CD4-positive, alpha-beta T cell treated with Interferon alpha-2 for 1 hour (primary cell): ENCODE measurements at regions not wholly inside any gene's neighbourhood (a gene's known extent, or its start where the extent isn't known, plus 50 kb on each side); places are given as distances from the start of the nearest gene placed in this dataset.
"Not testable (repeated sequence)": the region's sequence is repeated elsewhere in the genome, so short reads cannot be mapped to it uniquely, and the experiment has no call there.

Experiments used
- DNase-seq, 2 donors: peaks; one replicate each; pipeline ENCODE4 v3.0.0-alpha.2; 2020 to 2022

- no peak for DNase-seq
Measured at GRCh38 chrX:8105531-8105930, 65.5 kb downstream of the VCX2 start.

DNA sequence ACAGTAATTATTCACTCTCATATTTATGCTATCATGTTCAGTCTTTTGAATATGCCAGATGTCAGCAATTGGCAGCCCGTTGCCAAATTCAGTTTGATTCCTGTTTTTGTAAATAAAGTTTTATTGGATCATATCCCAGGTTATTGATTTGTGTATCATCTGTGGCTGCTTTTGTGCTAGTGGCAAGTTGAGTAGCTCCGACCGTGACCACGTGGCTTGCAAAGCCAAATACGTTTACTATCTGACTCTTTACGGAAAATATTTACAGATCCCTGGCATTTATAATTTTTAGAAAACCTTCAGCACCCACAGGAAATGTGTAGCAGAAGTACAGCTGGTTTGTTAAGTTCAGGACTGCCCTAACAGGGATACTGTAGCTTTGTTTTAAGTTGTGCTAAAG is 67.4 kb downstream of the VCX2 start:
- DNase-seq = no peak

DNA sequence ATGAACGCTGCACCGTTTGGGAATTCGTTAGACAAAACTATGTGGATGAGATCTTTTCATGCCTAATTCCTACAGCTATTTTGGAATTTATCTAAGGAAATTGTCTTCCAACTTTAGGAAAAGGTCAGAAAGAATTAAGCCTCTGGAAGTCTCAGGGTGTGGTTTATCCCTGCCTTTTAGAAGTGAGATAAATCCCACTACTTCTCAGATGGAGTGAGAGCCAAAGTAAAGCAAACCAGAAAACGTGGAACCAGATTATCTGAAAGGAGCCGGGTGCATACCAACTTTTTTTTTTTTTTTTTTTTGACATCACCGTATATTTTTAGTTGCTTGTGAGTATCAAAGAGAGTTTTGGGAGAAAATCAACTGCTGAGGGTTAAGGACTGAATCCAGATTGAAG is 79.6 kb downstream of the VCX2 start:
- DNase-seq = no peak

- DNase-seq = no peak
Measured at GRCh38 chrX:8090906-8091305, 80.2 kb downstream of the VCX2 start.

- no peak for DNase-seq
Measured at GRCh38 chrX:8090482-8090881, 80.6 kb downstream of the VCX2 start.

DNA sequence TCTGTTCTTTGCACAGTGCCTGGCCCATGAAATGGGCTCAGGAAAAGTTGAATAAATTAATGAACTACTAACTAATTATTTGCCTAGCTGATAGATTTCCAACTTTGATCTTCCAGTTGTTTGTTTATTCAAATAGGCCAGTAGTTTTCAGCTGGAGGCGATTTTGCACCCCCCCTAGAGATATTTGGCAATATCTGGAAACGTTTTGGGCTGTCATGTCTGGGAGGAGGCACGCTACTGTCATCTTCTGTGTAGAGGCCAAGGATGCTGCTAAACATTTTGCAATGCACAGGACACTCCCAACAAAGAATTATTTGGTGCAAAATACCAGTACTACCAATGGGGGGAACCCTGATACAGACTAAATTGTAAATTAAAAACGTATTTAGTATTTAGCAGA is 81.9 kb downstream of the VCX2 start:
- DNase-seq = no peak

GRCh38 chrX:8084006-8084405 is 87.1 kb downstream of the VCX2 start:
- no peak for DNase-seq

DNA sequence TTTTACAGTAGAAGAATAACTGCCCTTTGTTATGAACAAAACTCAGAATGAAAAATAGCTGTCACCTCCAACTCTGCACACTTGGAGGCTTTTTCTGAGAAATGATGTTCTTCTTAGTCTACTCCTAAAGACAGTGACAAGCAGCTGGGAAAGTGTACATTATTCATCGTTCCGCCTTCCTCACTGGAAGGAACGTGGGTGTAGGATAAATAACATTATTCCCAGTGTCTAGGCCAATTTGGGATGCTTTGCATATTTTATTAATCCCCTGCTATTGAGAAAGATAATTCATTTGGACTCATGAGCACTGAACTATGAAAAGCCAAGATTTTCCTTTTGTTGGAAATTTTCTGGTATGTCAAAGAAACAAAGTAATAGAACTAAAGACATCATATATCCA is 87.8 kb downstream of the VCX2 start:
- DNase-seq = no peak

- no peak for DNase-seq
Measured at GRCh38 chrX:8075636-8076035, 95.4 kb downstream of the VCX2 start.

DNA sequence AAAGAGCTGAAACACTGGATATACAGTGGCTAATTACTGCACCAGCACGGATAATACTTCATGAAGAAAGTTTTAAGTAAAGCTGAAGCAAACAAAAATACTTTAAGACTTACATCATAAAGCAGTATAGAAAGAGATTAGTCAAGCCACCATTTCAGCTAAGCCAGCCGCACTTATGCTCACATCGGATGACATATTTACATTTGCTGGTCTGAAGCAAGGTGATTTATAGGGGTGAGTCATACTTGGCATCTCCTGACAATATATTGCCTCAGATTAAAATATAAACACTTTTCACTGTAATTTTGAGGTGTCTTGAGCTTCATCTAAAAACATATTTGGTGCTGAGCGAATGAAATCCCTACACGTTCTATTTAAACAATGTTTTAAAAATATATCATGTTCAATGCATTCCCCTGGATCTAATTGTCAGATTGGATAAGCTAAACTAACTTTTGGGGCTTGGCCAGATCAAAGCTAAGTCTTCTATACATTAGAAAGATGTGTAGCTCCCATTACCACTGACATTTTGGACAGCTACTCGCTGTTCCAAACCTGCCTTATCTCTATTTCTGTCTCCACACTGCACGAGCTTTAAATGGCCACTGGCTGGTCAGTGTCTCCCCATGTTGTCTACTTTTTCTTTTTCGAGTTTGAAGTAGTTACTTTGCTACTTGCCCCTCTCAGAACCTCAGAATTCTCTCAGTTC is 103.2 kb downstream of the VCX2 start:
- no peak for DNase-seq

GRCh38 chrX:8052909-8053308 is 118.2 kb downstream of the VCX2 start:
- no peak for DNase-seq

GRCh38 chrX:8049827-8050226 is 121.2 kb downstream of the VCX2 start:
- no peak for DNase-seq

DNA sequence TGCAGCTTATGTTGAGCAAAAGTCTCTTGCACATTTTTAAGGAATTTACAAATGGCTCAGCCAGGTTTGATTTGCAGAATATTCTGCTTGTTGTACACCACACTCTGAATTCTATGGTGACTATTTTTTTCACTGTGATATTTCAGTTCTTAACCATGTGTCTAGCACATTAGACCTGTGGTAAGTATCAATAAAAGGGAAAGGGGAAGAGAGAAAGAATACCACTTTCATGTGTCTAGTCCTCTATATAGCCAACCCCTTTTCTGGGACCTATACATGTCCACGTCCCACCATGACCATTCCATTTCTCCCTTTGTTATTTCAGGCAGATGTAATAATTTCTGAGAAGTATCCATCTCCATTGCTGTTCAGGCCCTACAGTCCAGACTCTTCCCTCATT is 121.3 kb upstream of the PNPLA4 start:
- no peak for DNase-seq

GRCh38 chrX:8044947-8045346 is 117.7 kb upstream of the PNPLA4 start:
- no peak for DNase-seq

- DNase-seq = no peak
Measured at GRCh38 chrX:8043546-8043945, 116.3 kb upstream of the PNPLA4 start.

- DNase-seq = no peak
Measured at GRCh38 chrX:8043121-8043520, 115.9 kb upstream of the PNPLA4 start.

GRCh38 chrX:8042304-8042703 is 115.1 kb upstream of the PNPLA4 start:
- no peak for DNase-seq

DNA sequence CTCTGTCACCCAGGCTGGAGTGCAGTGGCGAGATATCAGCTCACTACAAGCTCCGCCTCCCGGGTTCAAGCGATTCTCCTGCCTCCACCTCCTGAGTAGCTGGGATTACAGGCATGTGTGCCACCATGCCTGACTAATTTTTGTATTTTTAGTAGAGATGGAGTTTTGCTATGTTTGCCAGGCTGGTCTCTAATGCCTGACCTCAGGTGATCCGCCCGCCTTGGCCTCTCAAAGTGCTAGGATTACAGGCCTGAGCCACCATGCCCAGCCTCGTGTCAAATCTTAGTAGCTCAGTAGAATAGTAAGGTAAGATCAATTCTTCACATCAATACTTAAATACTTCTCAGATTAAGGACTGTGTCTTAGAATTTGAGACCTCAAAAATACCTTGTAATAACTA is 112.5 kb upstream of the PNPLA4 start:
- not testable (repeated sequence) for DNase-seq

DNA sequence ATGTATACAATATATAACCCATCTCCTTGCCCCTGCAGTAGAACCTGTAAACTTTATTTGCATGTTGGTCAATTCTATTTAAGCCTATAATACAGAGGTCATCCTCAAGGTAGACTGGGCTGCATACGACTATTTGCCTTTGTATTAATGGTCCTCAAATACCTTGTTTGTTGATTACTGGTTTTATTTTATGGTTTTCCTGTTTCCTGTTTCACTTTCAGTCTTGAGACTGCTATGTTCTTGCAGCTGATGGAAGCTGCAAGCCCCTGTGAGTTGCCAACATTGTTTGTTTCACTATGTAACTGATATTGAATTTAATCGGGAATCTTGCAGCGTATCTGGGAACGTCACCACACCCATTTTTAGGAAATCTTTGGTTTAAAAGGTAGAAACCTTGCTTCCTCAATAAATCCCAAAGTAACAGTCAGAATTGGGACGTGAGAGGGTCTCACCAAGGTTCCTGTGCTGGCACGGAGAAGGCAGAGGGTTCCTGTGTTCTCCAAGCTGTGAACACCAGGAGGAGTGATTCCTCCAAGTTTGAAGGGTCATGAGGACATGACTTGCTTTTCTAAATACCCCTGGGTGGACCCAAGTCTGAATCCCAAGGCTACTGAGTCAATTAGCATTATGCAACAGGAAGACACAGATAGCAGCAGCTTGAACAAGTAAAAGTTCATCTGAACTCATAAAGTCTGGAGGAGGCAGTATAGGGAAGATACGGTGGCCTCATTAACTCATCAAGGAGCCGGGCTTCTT is 110.6 kb upstream of the PNPLA4 start:
- DNase-seq = peak in 1 of 2 donors; percentile 1

DNA sequence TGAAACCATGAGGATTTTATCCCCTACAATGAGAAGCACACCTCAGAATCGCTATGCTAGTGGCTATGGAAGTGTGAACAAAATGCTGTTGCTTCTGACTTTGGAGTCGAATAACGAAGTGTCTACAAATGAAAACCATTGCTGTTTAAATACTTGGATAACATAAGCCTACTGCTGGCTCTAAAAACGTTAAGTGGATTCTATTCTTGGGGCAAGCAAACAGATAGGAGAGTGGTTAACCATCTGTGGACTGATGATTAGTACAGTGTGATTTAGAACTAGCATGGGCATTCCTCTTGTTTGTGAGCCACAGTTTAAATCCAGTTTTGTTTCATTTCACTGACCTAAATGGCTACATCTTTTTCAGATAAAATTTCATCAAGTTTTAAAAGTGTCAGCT is 109.7 kb upstream of the PNPLA4 start:
- no peak for DNase-seq

GRCh38 chrX:8034058-8034457 is 106.8 kb upstream of the PNPLA4 start:
- DNase-seq = no peak

DNA sequence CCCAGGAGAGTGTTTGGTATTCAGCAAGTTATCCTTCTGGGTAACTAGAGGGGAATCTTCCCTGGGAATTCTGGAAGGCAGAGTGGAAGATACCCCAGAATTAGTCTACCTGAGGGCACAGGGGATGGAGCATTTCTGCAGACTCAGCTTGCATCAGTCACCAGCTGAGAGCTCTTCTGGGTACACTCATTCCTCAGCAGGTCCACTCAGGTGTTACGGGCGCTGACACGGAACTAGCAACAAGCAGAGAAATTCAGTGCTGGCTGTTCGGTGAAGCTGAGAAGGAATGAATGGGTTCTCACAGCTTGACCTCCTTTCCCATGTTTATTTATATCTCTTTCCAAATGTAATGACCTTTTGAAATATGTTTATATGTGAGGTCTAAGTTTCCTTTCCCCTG is 106.0 kb upstream of the PNPLA4 start:
- DNase-seq = no peak

DNA sequence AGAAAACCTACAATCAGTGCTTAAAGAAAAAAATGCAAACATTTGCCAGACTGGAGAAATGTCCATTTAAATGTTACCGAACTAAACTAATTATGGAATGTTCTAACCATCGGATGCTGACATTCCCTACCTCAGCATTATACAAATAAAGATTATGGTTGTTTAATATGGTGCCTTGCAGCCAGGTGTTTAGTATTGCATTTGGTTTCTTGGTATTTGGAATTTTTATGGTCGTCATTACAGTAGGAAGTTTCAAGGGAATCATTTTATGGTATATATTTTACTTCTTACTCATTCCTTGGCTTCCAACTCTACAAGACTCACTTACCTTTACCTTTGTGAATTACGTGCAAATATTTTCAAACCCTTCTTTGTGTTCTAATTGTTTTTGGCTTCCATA is 103.1 kb upstream of the PNPLA4 start:
- no peak for DNase-seq

DNA sequence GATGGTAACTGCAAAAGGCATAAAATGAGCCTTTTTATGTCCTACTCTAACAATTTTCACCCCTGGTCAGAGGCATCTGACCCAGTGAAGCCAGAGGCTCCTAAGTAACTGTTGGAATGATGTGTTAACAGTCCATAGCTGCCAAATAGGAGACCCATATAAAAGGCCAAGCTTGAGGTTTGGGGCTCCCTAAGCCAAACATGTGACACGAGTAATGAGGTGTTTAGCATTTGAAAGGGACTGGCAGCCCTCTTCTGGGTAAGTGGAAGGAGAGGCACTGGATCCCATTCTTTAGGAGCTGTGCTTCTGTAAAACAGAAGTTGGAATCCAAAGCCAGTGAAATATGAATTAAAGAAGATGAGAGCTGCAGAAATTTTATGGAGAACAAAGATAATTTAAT is 100.6 kb upstream of the PNPLA4 start:
- DNase-seq = no peak

GRCh38 chrX:8025705-8026104 is 98.5 kb upstream of the PNPLA4 start:
- DNase-seq = no peak
